ENCODE measurements at regions not wholly inside any gene's neighbourhood (a gene's known extent, or its start where the extent isn't known, plus 50 kb on each side); places are given as distances from the start of the nearest gene placed in this dataset.

- no peak for DNase-seq
These were observed 1050.7 kb downstream of the TLE4 start for GRCh38 chr9:80622508-80622907.

DNA sequence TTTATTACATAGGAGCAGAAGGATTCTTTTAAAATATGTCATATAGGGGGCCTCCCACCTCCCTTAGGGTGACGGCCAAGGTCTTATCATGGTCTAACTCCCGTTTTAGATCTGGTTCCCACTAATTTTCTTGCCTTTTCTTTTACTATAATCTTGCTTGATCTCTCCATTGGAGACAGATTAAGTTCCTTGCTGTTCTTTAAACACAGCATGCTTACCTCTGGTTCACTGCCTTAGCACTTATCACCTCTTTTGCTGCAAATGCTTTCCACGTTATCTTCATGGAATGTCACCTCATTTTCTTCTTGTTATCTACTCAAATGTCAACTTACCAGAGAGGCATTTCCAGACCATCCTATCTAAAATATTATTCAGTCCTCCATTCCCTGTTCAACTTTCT is 1047.6 kb downstream of the TLE4 start:
- no peak for DNase-seq

- no peak for DNase-seq
These were observed 1044.2 kb downstream of the TLE4 start for GRCh38 chr9:80615964-80616363.

GRCh38 chr9:80605793-80606192 is 1034.0 kb downstream of the TLE4 start:
- no peak for DNase-seq

GRCh38 chr9:80605129-80605528 is 1033.4 kb downstream of the TLE4 start:
- DNase-seq, result peak; percentile 44

GRCh38 chr9:80602291-80602690 is 1030.5 kb downstream of the TLE4 start:
- DNase-seq, result no peak

- DNase-seq, result no peak
These were observed 1024.8 kb downstream of the TLE4 start for GRCh38 chr9:80596579-80596978.

- DNase-seq, result no peak
These were observed 1023.4 kb downstream of the TLE4 start for GRCh38 chr9:80595192-80595591.

DNA sequence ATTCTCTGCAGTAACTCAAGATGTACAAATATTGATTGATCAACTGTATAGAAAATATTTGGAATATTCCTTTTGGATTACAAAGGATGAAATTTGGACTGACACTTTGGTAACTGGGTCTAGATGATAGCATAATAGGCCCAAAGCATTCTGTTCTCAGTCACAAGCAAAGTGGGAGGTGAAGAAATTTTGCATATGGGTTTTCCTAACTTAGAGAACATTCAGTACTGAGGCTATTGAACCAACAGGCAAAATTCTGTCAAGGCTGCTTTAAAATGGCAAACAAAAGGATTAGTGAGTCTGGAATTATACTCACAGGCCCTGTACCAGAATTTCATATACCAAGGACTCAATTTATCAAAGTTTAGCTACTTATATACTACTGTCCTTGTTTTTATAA is 1020.6 kb downstream of the TLE4 start:
- DNase-seq, result no peak

DNA sequence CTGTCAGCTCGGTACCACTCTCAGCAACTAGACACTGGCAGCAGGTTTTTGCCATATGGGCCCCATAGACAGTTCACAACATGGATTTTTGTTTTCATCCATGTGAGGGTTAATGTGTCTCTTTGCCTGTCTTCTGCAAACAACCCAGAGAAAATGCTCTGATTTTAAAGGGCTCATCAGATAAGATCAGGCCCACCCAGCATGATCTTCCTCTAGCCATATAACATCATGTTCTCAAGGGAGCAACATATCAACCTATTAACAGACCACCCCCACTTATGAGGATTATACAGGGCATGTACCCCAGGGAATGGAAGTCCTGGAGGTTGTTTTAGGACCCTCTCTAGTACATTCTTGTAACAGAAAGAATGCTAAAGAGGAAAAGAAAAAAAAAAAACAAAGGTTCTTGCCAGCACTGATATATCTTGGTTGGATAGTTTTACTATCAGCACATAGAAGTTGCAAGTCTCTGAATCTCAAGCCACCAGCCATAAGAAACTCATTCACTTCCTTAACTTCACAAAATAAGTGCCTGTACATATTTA is 1015.1 kb downstream of the TLE4 start:
- DNase-seq, result peak; percentile 26

GRCh38 chr9:80571953-80572352 is 1000.2 kb downstream of the TLE4 start:
- no peak for DNase-seq

DNA sequence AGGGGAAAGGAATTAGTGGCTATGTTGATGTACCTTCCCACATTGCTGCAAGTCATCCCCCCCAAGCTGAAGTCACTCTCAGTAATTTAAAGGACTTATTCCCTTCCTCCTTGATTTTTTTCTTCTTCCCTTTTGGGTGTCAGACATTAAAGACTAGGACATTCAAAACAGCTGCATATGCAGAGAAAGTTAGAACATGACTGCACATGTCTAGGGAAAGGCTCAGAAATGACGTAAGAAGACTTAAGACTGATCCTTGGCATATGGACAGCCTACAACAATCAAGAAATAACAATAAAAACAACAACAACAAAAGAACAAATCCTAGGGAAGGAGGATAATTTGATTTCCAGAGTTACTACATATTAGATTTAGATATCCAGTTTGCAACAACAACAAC is 997.5 kb downstream of the TLE4 start:
- no peak for DNase-seq

GRCh38 chr9:80561526-80561925 is 989.8 kb downstream of the TLE4 start:
- no peak for DNase-seq

- DNase-seq, result no peak
These were observed 989.2 kb downstream of the TLE4 start for GRCh38 chr9:80560976-80561375.

DNA sequence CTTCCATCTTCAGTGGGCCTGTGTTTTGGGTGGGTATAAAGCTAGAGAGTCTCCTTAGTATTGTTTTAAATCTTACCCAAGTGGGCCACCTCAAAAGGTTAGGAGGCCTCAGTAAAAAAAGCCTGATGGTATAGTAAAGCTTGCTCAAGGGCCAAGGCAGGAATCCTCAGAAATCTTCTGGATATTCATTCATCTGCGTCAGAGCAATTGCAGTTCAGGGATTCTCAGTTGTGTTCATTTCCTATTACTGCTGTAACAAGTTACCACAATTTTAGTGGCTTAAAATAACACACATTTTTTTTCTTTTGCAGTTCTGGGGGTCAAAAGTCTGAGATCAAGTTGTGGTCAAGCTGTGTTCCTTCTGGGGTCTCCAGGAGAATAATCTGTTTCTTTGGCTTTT is 985.5 kb downstream of the TLE4 start:
- DNase-seq, result no peak

DNA sequence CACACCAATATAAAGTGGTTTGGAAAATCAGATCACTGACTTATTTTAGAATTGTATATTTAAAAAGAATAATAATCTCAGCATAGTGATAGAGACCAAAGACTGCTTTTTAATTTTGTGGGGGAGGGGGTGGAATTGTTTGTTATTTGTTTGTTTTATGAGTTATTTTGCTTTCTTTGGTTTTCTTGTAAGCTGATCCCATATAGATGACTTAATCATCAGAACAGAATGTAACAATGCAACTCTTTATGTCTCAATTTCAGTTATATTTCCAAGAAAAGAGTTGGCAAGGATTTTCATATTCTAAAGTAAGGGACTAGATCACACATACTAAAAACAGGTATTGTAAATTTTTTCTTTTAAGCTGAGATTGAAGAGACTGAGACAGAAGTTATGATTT is 984.9 kb downstream of the TLE4 start:
- no peak for DNase-seq

- DNase-seq, result no peak
These were observed 984.1 kb downstream of the TLE4 start for GRCh38 chr9:80555782-80556325.

- no peak for DNase-seq
These were observed 983.1 kb downstream of the TLE4 start for GRCh38 chr9:80554856-80555255.

GRCh38 chr9:80554301-80554700 is 982.5 kb downstream of the TLE4 start:
- peak; percentile 30 for DNase-seq

GRCh38 chr9:80552931-80553330 is 981.2 kb downstream of the TLE4 start:
- no peak for DNase-seq

DNA sequence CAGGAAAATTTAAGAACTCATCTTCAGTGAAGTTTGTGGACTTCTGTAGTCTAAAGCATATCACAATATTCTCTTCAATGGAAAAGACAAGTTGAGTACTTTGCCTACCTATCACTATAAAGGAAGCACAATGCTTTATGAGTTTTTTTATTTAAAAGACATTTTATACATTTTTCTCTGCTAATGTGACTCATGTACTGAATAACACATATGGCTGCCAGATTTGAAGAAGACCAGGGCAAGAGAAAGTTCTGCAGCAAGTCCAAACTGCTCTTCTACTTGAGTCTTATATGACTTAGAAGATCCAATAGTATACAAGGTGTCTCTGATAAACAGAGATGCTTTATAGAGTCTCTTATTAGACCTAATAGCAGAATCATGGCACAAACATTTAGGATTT is 978.4 kb downstream of the TLE4 start:
- DNase-seq, result no peak

- DNase-seq, result no peak
These were observed 975.8 kb downstream of the TLE4 start for GRCh38 chr9:80547613-80548012.

DNA sequence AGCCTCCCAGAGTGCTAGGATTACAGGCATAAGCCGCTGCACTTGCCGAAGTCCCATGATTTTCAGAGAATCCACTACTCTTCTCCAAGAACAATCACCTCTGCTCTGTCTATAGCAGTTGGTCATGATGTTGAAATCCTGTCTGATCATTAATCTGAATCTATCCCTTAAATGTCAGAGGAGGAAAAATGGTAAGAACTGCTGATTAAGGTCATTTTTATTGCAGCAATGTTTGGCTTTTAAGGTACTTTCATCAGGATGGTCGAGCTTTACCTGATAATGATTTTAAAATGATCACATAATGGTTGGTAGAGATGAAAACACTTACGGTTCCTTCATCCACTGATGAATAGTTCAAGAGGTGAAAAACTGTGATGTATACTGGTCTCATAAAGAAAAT is 968.6 kb downstream of the TLE4 start:
- no peak for DNase-seq

GRCh38 chr9:80538976-80539375 is 967.2 kb downstream of the TLE4 start:
- DNase-seq, result no peak

GRCh38 chr9:80522465-80522864 is 950.7 kb downstream of the TLE4 start:
- no peak for DNase-seq

All from left kidney (tissue), 1 donor.